A549 (cell line): ENCODE measurements at regions not wholly inside any gene's neighbourhood (a gene's known extent, or its start where the extent isn't known, plus 50 kb on each side); places are given as distances from the start of the nearest gene placed in this dataset.

ENCODE experiments used
- ATAC-seq, 2 experiments: fragments of 200-7000 bp in 1 of 2; fragments of >200 bp in 1 of 2; cut with Nextera tagmentation in 1 of 2; cut with Tn5 transposase in 1 of 2; 3 replicates each; pipeline versions ENCODE4 v1.8.0 to v1.9.1; 2018 to 2020; ENCODE audit warnings: mild to moderate bottlenecking in 1 of 2, moderate library complexity in 1 of 2
- CTCF ChIA-PET: fragments of 300-600 bp; sonication (Branson Sonifier 250); formaldehyde crosslinking; extraction: SDS; loops from one replicate; lab custom pipeline; 2021; ENCODE audit warnings: antibody characterized with exemption, inconsistent platforms; lab: Yijun Ruan, JAX
- POLR2A ChIA-PET: fragments of 350-600 bp; formaldehyde crosslinking; extraction: SDS; loops from one replicate; lab custom pipeline; 2021; ENCODE audit warnings: antibody characterized with exemption, inconsistent platforms; lab: Yijun Ruan, JAX
- DNase-seq, 2 experiments: peaks; one replicate each; pipeline versions ENCODE4 v3.0.0 to v3.0.0-alpha.2; 2011 to 2016; ENCODE audit warnings: low read depth in 1 of 2, low spot score in 1 of 2
- FAIRE-seq: peaks from 2 replicates; lab custom pipeline; 2011; peaks lifted over from hg19 to GRCh38; lab: Jason Lieb, UNC
- H3K27ac ChIP-seq, 2 experiments: fragments of >200 bp; sonication (Bioruptor Twin); formaldehyde crosslinking; 3 replicates each; pipeline ENCODE4 v1.5.1; 2016 to 2017
- H3K4me1 ChIP-seq: fragments of >200 bp; sonication (Bioruptor Twin); formaldehyde crosslinking; 3 replicates; pipeline ENCODE4 v1.6.1; 2016
- H3K4me2 ChIP-seq: fragments of >200 bp; sonication (Bioruptor Twin); formaldehyde crosslinking; 3 replicates; pipeline ENCODE4 v1.6.1; 2016
- H3K4me3 ChIP-seq: fragments of >200 bp; sonication (Bioruptor Twin); formaldehyde crosslinking; 3 replicates; pipeline ENCODE4 v1.5.1; 2016
- H3K9me3 ChIP-seq: fragments of >200 bp; sonication (Bioruptor Twin); formaldehyde crosslinking; 3 replicates; pipeline ENCODE4 v1.6.1; 2016
- BHLHE40 ChIP-seq: IDR thresholded peaks from 2 replicates; pipeline ENCODE4 v1.6.1; 2012; ENCODE audit warnings: low read depth, low read length, inconsistent platforms
- CBX8 ChIP-seq: fragments of 200-600 bp; sonication (generic); IDR thresholded peaks from 2 replicates; pipeline ENCODE4 v1.6.1; 2016
- EHMT2 ChIP-seq: fragments of 200-600 bp; sonication (generic); IDR thresholded peaks from 2 replicates; pipeline ENCODE4 v1.6.1; 2016; ENCODE audit warnings: antibody characterized with exemption, low read depth, mild to moderate bottlenecking, moderate library complexity
- EP300 ChIP-seq, 2 experiments: fragments of >200 bp; sonication (Bioruptor Twin); formaldehyde crosslinking; IDR thresholded peaks; 2 replicates in 1 of 2; 3 replicates in 1 of 2; pipeline ENCODE4 v1.6.1; 2016 to 2017
- HEYL ChIP-seq: fragments of 250-450 bp; sonication (Bioruptor Pico); IDR thresholded peaks from 2 replicates; pipeline ENCODE4 v1.8.0; 2021; ENCODE audit warnings: mild to moderate bottlenecking, moderate library complexity
- HOXA7 ChIP-seq: fragments of 250-450 bp; sonication (Bioruptor Pico); IDR thresholded peaks from 2 replicates; pipeline ENCODE4 v1.5.0; 2020; ENCODE audit warnings: mild to moderate bottlenecking, moderate library complexity
- HOXB13 ChIP-seq: fragments of 250-450 bp; sonication (Bioruptor Pico); IDR thresholded peaks from 2 replicates; pipeline ENCODE4 v1.5.0; 2020; ENCODE audit warnings: low read depth, mild to moderate bottlenecking, moderate library complexity
- JUNB ChIP-seq: fragments of >200 bp; sonication (Bioruptor Twin); formaldehyde crosslinking; IDR thresholded peaks from 2 replicates; pipeline ENCODE4 v1.6.1; 2016
- MAFK ChIP-seq: fragments of 450-650 bp; IDR thresholded peaks from 2 replicates; pipeline ENCODE4 v1.6.1; 2014; ENCODE audit not compliant: partially characterized antibody
- MAZ ChIP-seq: fragments of 150-350 bp; IDR thresholded peaks from 2 replicates; pipeline ENCODE4 v1.6.1; 2014; ENCODE audit warnings: antibody characterized with exemption, low read depth, low read length, borderline replicate concordance
- NFE2L2 ChIP-seq: fragments of 150-350 bp; conservative IDR thresholded peaks from 2 replicates; pipeline ENCODE4 v1.6.1; 2014; ENCODE audit warnings: low read length
- POLR2A ChIP-seq: IDR thresholded peaks from 2 replicates; pipeline ENCODE4 v1.6.1; 2012; ENCODE audit warnings: mild to moderate bottlenecking, low read length
- RARB ChIP-seq: fragments of 250-450 bp; sonication (Bioruptor Pico); IDR thresholded peaks from 2 replicates; pipeline ENCODE4 v1.8.0; 2021; ENCODE audit warnings: mild to moderate bottlenecking, moderate library complexity
- RFX5 ChIP-seq: fragments of 450-650 bp; IDR thresholded peaks from 2 replicates; pipeline ENCODE4 v1.7.1; 2014; ENCODE audit warnings: antibody characterized with exemption, mild to moderate bottlenecking, moderate library complexity
- SMC3 ChIP-seq: fragments of >200 bp; sonication (Bioruptor Twin); formaldehyde crosslinking; IDR thresholded peaks from 3 replicates; pipeline ENCODE4 v1.6.1; 2018; ENCODE audit warnings: inconsistent platforms
- SREBF2 ChIP-seq: fragments of 450-650 bp; IDR thresholded peaks from 2 replicates; pipeline ENCODE4 v1.6.1; 2014; ENCODE audit warnings: mild to moderate bottlenecking, moderate library complexity
- TP53 ChIP-seq: fragments of 250-450 bp; sonication (Bioruptor Pico); IDR thresholded peaks from 2 replicates; pipeline ENCODE4 v1.5.0; 2021; ENCODE audit warnings: mild to moderate bottlenecking, moderate library complexity
- ZNF302 ChIP-seq: fragments of 250-450 bp; sonication (Bioruptor Pico); IDR thresholded peaks from 2 replicates; pipeline ENCODE4 v1.9.0; 2021; ENCODE audit warnings: inconsistent platforms, mild to moderate bottlenecking, moderate library complexity
- ZSCAN20 ChIP-seq: fragments of 250-450 bp; sonication (Bioruptor Pico); IDR thresholded peaks from 2 replicates; pipeline ENCODE4 v1.8.0; 2022; ENCODE audit warnings: mild to moderate bottlenecking, moderate library complexity
- WGBS: methylation state at CpG from one replicate; pipeline ENCODE4 v1.1.6; 2017; ENCODE audit errors: missing lambda C conversion rate; 5-methylcytosine and 5-hydroxymethylcytosine counted together
- TF ChIP-seq, protein P1 (sequence below): IDR thresholded peaks from 2 replicates; pipeline ENCODE4 v1.6.1; 2012
- TF ChIP-seq, protein P2 (sequence below): fragments of 250-450 bp; sonication (Bioruptor Pico); IDR thresholded peaks from 2 replicates; pipeline ENCODE4 v1.5.0; 2020; ENCODE audit warnings: low read depth, mild to moderate bottlenecking, moderate library complexity
- TF ChIP-seq, protein P3 (sequence below): IDR thresholded peaks from 2 replicates; pipeline ENCODE4 v1.6.1; 2012; ENCODE audit warnings: low read depth, borderline replicate concordance
- TF ChIP-seq, protein P4 (sequence below): IDR thresholded peaks from 2 replicates; pipeline ENCODE4 v1.6.1; 2012

DNA sequence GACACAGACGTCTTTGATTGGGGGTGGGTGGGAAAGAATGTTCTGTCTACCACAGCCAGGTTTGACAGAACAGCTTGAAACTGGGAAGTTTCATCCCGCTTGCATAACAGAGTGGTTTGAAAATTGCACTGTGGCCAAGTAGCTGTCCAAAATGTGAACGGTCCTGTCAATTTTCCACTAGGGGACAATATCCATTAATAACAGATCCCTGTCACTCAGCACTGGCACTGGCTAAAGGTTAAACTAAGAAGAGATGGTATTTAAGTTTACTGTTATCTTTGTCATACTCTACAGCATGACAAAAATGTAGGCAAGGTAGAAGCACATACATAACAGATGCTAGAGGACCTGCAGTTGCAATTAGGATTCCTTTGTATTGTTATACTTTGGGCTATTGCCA lies 55.6 kb upstream of the ACMSD start (continued):
- TF ChIP-seq HOXB13 (CRISPR knock-in tag) (no peak), NFE2L2 (no peak), EHMT2 (no peak)

DNA sequence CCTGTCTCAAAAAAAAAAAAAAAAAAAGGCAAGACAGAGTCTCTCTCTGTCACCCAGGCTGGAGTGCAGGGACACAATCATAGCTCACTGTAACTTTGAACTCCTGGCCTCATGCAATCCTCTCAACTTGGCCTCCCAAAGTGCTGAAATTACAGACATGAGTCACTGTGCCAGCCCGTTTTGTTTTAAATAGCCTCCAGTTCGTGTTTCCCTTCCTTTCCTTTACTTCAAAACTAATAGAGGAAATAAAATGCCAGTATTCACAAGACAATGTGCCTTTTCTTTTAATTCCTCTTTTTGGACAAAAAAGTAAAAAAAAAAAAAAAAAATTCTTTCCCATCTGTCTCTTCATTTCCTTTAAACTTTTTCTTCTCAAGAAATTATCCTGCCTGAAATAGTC lies 54.5 kb upstream of the ACMSD start:
- no peaks in the 10 kb centered on the region for H3K9me3 ChIP-seq
- FAIRE-seq: no peak
- DNase-seq: no peak
- no peak for ATAC-seq
- H3K4me3 ChIP-seq: no peak overlapping the region
- no peaks in the 10 kb centered on the region for H3K4me1 ChIP-seq
- no peak overlapping the region for H3K4me2 ChIP-seq
- TF ChIP-seq SREBF2: no peak
- TF ChIP-seq RFX5: no peak
- TF ChIP-seq JUNB: no peak
- TF ChIP-seq EP300 (IDR thresholded peaks at IDR 0.05): no peak
- TF ChIP-seq HEYL (CRISPR knock-in tag): no peak
- no peak for TF ChIP-seq NFE2L2
- no peak for TF ChIP-seq SMC3
- no peak for TF ChIP-seq HOXA7
- no peak for TF ChIP-seq MAFK
- H3K27ac ChIP-seq: no peak overlapping the region
- CTCF ChIA-PET: no interaction called here
- POLR2A ChIA-PET: no interaction called here
- 5% methylated on average over 2 of the region's 2 CpGs for WGBS

DNA sequence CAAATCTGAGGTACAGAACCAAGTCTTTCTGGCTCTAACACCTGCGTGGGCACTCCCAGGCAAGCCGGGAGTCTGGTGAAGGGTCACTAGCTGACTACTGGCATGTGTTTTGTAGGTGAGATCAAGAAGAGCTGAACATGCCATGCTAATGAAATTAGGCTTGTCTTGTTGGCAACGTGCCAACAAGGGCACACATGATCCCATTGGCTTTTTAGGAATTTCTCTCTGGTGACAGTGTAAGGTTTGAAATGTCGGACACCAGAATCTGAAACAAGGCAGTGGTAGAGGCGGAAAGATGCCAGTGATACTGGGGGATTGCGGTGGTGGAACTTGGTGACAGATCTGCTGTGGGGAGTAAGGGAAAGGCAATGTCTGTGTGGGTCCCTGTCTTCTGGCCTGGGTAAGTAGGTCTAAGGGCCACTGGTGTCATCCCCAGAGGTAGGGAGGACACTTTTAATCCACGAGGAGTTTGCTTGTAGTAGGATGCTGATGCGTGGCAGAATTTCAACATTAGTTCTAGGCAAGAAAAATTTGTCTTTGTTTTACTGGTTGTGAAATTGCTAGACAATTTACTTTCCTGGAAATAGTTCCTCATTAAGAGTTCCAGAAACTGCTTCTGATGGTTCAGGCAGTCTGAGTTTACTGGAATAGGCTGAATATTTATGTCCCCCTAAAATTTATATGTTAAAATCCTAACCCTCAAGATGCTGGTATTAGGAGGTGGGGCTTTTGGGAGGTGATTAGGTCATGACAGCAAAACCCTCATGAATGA lies 52.6 kb upstream of the ACMSD start:
- Histone ChIP-seq H3K4me2 (no peak overlapping the region), H3K4me1 (no peaks in the 10 kb centered on the region), H3K27ac (no peak overlapping the region), H3K9me3 (no peaks in the 10 kb centered on the region), H3K4me3 (no peak overlapping the region)
- CTCF ChIA-PET: no interaction called here
- FAIRE-seq: no peak
- 35% methylated on average over 8 of the region's 8 CpGs for whole genome bisulfite sequencing
- DNase-seq: no peak
- TF ChIP-seq, protein P1, sequence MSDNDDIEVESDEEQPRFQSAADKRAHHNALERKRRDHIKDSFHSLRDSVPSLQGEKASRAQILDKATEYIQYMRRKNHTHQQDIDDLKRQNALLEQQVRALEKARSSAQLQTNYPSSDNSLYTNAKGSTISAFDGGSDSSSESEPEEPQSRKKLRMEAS: no peak
- TF ChIP-seq ZSCAN20 (CRISPR knock-in tag) (no peak), HEYL (CRISPR knock-in tag) (no peak), RARB (CRISPR knock-in tag) (no peak), TP53 (CRISPR knock-in tag) (no peak), MAFK (no peak), SREBF2 (no peak), NFE2L2 (no peak), POLR2A (no peak), MAZ (no peak), BHLHE40 (no peak), CBX8 (no peak), ZNF302 (CRISPR knock-in tag) (no peak)
- TF ChIP-seq, protein P2, sequence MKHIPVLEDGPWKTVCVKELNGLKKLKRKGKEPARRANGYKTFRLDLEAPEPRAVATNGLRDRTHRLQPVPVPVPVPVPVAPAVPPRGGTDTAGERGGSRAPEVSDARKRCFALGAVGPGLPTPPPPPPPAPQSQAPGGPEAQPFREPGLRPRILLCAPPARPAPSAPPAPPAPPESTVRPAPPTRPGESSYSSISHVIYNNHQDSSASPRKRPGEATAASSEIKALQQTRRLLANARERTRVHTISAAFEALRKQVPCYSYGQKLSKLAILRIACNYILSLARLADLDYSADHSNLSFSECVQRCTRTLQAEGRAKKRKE (CRISPR knock-in tag): no peak
- TF ChIP-seq, protein P3, sequence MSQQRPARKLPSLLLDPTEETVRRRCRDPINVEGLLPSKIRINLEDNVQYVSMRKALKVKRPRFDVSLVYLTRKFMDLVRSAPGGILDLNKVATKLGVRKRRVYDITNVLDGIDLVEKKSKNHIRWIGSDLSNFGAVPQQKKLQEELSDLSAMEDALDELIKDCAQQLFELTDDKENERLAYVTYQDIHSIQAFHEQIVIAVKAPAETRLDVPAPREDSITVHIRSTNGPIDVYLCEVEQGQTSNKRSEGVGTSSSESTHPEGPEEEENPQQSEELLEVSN: no peak
- TF ChIP-seq, protein P4, sequence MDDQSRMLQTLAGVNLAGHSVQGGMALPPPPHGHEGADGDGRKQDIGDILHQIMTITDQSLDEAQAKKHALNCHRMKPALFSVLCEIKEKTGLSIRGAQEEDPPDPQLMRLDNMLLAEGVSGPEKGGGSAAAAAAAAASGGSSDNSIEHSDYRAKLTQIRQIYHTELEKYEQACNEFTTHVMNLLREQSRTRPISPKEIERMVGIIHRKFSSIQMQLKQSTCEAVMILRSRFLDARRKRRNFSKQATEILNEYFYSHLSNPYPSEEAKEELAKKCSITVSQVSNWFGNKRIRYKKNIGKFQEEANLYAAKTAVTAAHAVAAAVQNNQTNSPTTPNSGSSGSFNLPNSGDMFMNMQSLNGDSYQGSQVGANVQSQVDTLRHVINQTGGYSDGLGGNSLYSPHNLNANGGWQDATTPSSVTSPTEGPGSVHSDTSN: no peak
- POLR2A ChIA-PET: no interaction called here
- no peak for ATAC-seq
